ENCODE measurements at regions not wholly inside any gene's neighbourhood (a gene's known extent, or its start where the extent isn't known, plus 50 kb on each side); places are given as distances from the start of the nearest gene placed in this dataset.
"Not testable (repeated sequence)": the region's sequence is repeated elsewhere in the genome, so short reads cannot be mapped to it uniquely, and the experiment has no call there.

GRCh38 chr2:102871707-102872106 is 109.9 kb downstream of the TMEM182 start:
- DNase-seq (ENCODE audit: low spot score), result no peak

DNA sequence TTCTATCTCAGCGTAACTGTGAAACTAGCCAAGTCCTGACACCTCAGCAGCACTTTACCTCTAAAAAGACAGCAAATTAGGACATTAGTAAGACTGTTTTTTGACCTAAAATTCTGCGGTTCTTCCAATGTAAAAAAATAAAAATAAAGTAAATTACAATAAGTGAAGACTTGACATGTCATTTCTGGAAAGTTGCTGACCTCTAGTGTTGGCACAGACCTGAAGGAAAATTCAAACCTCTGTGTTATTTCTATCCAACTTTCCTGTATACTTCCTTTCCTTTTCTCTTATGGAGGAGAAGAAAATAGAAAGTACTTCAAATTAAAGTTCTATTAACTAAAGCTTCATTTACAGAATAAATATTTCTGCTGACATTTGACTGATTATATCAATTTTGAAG is 110.6 kb downstream of the TMEM182 start:
- no peak for DNase-seq (ENCODE audit: low spot score)

GRCh38 chr2:102879513-102879912 is 117.7 kb downstream of the TMEM182 start:
- not testable (repeated sequence) for DNase-seq (ENCODE audit: low spot score)

- no peak for DNase-seq (ENCODE audit: low spot score)
These were observed 118.9 kb downstream of the TMEM182 start for GRCh38 chr2:102880731-102881130.

DNA sequence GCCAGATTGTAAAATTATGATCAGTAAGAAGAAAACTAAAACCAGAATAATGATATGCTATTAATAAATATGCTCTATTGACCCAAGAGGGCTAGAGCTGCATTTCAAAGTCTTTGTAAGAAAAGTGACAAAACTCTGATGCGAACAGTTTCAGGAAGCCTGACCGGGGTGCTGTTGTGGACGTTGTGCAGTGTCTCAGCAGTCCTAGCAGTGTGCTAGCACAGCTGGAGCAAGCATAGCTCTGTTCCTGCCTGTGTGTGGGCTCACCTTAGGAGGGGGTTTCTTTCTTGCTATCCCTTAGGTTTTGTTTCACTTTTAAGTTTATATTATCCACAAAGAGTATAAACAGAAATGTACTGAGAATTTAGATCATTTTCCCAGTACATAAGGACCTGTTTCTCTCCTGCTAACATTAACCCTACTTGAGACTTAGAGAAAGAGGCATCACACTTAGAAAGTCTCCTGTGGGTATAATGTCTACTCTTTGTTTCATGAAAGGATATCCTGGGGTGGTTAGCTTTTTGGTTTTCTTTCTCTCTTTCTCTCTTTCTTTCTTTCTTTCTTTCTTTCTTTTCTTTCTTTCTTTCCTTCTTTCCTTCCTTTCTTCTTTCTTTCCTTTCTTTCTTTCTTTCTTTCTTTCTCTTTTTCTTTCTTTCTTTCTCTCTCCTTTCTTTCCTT is 124.5 kb downstream of the TMEM182 start:
- no peak for DNase-seq (ENCODE audit: low spot score)

GRCh38 chr2:102888514-102888913 is 126.7 kb downstream of the TMEM182 start:
- no peak for DNase-seq (ENCODE audit: low spot score)

DNA sequence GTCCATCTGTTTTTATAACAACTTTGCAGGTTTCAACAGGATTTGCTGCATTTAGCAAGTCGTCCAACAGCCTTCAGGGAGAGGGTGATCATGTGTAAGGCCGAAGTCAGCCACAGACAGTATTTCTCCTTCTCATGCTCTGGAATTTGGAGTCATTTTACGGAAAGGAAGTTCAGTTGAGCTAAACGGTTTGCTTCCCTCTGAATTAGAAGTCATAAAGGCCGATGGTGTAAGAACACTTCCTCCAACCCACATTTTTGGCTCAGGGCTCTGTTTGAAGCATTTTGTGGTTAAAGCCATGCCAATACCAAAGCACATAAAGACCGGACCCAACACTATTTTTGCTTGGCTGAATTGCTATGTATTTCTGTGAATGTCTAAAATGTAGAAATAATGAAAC is 129.5 kb downstream of the TMEM182 start:
- DNase-seq (ENCODE audit: low spot score), result no peak

DNA sequence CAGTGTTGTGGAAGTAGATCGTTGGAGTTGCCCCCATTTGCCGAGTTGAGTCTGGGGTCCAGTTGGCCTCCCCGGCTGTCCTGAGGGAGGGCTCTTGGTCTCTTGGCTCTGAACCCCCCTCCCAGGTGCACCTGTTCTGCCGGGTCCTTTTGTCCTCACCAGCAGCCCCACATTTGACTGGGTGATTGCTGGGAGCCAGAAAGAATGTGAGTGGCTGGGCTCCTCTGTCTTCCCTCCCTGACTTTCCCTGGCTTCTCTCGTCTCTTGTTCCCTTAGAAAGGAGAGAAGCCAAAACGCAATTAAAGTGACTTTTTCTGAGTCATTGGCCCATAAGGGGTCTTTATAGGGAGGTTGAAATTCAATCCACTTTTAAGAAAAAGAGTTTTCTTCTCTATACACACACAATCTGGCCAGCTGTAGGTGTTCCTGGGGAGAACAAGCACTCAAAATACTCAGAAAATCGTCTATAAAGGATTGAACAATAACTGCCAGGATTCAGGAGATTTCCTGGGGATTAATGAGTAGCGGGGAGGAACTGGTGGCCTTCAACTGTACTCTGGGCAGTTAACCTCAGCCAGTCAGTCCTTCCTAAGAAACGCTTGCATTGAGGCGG is 131.0 kb downstream of the TMEM182 start:
- no peak for DNase-seq (ENCODE audit: low spot score)

- no peak for DNase-seq (ENCODE audit: low spot score)
These were observed 132.0 kb downstream of the TMEM182 start for GRCh38 chr2:102893870-102894269.

DNA sequence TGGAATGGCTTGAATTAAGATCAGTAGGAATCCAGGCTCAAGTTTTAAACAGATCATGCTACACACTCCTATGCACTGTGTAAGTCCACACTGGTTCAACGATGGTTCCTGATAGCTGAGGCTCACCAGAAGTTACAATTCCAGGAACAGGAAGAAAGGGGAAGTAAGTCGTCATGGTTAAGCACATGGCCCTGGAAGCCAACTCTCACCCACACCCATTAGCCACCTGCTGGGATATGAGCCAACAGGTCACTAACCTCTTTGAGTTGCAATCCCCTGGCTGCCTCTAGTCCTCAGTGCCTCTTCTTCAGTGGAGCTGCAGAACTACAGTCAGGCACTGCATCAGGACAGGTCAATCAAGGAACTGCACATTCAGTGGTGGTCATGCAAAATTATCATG is 133.5 kb downstream of the TMEM182 start:
- DNase-seq (ENCODE audit: low spot score), result no peak

- DNase-seq (ENCODE audit: low spot score), result not testable (repeated sequence)
These were observed 147.4 kb downstream of the TMEM182 start for GRCh38 chr2:102909240-102909639.

DNA sequence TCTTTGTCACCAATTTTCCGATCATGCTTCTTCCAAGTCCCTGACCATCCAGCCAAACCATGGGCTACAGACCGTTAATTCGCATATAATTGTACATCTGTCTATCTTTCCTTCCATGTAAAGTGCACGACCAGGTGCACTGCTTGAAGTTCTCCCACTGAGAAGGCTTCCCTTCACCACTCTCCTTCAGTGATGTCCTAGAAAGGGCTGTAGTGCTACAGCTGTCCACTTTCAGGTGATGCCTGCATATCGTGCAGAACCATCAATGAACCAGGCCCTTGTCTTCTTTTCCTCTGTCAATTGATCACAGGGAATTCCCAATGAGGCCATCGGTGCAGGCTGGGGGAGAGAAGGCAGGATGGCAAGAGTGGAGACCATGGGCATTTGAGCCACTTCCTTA is 148.9 kb downstream of the TMEM182 start:
- no peak for DNase-seq (ENCODE audit: low spot score)

GRCh38 chr2:102915128-102915527 is 153.3 kb downstream of the TMEM182 start:
- peak; percentile 4 for DNase-seq (ENCODE audit: low spot score)

DNA sequence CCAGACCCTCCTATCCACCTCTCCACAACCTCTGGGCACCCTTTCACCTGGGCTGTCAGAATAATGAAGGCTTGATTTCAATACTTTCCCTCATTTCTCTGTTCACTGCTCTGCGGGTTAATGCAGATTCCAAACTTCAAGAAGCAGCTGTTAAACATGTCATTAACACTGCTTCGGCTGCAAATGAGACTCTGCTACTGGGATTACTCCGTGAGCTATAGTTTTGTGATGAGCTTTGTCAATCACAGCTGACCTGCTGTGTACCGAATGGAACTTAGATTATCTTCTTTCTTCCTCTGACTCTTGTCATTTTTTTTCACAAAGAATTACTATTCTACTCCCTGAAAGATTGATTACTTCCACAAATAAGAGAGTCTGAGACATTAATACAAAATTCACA is 160.5 kb downstream of the TMEM182 start:
- no peak for DNase-seq (ENCODE audit: low spot score)

- no peak for DNase-seq (ENCODE audit: low spot score)
These were observed 163.2 kb downstream of the TMEM182 start for GRCh38 chr2:102925003-102925402.

DNA sequence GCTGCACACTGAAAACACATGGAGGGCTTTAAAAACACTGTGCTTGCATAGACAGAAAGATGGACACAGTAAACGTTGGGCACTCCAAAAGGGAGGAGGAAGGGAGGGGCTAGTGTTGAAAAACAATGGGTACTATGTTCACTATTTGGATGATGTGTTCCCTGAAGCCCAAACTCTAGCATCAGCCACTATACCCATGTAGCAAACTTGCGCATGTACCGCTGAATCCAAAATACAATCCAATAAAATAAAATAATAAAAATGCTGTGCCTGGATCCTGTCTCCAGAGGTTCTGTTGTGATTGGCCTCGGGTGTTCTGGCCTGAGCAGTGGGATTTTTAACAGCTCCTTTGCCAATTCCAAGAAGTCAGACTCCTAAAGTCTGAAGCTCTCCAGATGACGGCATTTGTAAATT is 166.0 kb downstream of the TMEM182 start:
- no peak for DNase-seq (ENCODE audit: low spot score)

GRCh38 chr2:102929721-102930120 is 167.9 kb downstream of the TMEM182 start:
- DNase-seq (ENCODE audit: low spot score), result no peak

- DNase-seq (ENCODE audit: low spot score), result no peak
These were observed 170.7 kb downstream of the TMEM182 start for GRCh38 chr2:102932501-102932900.

DNA sequence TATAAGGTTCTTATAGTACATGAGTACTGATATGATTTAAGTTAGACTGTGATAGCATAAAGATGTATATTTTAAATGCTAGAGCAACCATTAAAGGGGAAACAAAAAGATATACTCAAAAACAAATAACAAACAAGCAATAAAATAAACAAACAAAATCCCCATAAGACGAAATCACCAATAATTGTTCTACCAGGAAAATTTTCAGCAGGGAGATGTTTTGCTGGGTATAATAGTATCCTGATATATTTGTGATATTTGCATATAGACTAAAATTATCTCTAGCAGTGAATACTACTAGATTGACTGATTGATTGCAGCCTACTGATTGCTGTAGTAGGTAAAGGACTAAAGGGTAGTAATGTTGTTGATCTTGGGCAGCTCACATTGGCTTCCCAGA is 177.4 kb downstream of the TMEM182 start:
- DNase-seq (ENCODE audit: low spot score), result no peak

- DNase-seq (ENCODE audit: low spot score), result no peak
These were observed 178.9 kb downstream of the TMEM182 start for GRCh38 chr2:102940684-102941083.

DNA sequence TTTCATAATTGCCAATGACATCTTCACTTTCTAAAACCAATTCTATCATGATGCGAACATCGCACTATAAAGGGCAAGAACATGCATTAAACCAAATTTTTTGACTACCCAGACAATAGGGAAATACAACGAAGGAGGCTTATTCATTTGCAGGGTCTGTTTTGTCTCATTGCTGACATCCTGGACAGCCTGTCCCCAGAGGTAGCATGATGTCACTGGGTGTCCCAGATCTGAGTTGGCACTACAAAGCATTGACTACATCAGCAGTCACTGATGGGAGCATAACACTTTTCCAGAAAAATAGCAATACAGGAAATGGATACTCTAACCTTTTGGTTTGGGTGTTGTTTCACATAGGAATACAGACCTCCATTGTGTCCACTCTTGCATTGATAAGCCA is 180.3 kb downstream of the TMEM182 start:
- DNase-seq (ENCODE audit: low spot score), result no peak

- no peak for DNase-seq (ENCODE audit: low spot score)
These were observed 181.4 kb downstream of the TMEM182 start for GRCh38 chr2:102943251-102943650.

DNA sequence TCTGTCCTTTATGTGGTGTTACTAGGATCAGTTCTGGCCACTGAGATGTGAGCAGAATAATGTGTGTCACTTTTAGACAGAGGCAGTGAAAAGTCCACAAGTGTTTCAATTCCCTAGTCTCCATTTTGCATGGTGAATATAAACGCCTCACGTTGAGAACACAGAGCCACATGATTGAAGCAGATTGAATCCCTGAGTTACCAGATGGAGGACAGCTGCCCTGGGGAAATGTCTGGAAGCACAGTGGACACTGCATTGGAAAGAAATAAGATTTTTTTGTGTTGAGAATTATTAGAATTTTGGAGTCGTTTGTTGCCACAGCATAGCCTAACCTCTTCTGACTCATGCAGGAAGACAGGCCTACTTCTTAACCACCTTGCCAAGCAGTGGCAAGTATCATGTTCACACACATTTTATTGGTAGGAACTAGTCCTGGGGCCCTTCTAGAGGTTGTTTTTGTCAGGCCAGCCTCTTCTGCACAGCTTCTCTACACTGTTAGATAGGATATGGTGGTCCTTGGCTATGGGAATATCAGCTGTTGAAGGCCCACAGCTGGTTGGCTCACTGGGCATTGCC is 188.6 kb downstream of the TMEM182 start:
- DNase-seq (ENCODE audit: low spot score), result no peak

DNA sequence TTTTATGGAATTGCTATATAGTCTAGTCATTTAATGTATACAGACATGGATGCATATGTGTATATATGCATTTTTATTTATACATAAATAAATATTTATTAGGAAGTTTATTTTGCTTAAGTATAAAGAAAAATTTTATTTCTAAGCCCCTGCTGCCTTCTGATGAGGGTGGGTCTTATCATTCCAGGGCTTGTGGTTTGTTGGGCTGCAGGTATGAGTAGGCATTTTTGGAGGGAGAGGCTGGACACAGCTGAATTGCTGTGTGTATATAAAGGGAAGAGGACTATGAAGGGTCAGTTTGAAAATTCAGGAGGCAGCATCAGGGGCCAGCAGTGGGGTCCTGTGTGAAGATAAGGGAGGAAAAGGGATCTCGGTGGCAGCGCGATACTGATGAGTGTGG is 189.4 kb downstream of the TMEM182 start:
- no peak for DNase-seq (ENCODE audit: low spot score)
